ENCODE measurements at regions not wholly inside any gene's neighbourhood (a gene's known extent, or its start where the extent isn't known, plus 50 kb on each side); places are given as distances from the start of the nearest gene placed in this dataset.
"Not testable (repeated sequence)": the region's sequence is repeated elsewhere in the genome, so short reads cannot be mapped to it uniquely, and the experiment has no call there.

GRCh38 chr13:108003626-108004025 is 211.7 kb downstream of the LIG4 start:
- no peak for DNase-seq (ENCODE audit: low spot score)

GRCh38 chr13:108000998-108001397 is 214.3 kb downstream of the LIG4 start:
- DNase-seq (ENCODE audit: low spot score), result no peak

GRCh38 chr13:107999751-108000150 is 215.6 kb downstream of the LIG4 start:
- no peak for DNase-seq (ENCODE audit: low spot score)

- DNase-seq (ENCODE audit: low spot score), result no peak
Measured at GRCh38 chr13:107994137-107994536, 221.2 kb downstream of the LIG4 start.

- no peak for DNase-seq (ENCODE audit: low spot score)
Measured at GRCh38 chr13:107993239-107993949, 221.9 kb downstream of the LIG4 start.

- no peak for DNase-seq (ENCODE audit: low spot score)
Measured at GRCh38 chr13:107992542-107992941, 222.8 kb downstream of the LIG4 start.

GRCh38 chr13:107977071-107977574 is 238.2 kb downstream of the LIG4 start:
- no peak for DNase-seq (ENCODE audit: low spot score)

GRCh38 chr13:107976628-107977027 is 238.7 kb downstream of the LIG4 start:
- DNase-seq (ENCODE audit: low spot score), result no peak

- no peak for DNase-seq (ENCODE audit: low spot score)
Measured at GRCh38 chr13:107974409-107974808, 240.9 kb downstream of the LIG4 start.

- DNase-seq (ENCODE audit: low spot score), result no peak
Measured at GRCh38 chr13:107969546-107969945, 245.8 kb downstream of the LIG4 start.

GRCh38 chr13:107968470-107968869 is 246.9 kb downstream of the LIG4 start:
- DNase-seq (ENCODE audit: low spot score), result no peak

GRCh38 chr13:107964395-107964794 is 250.9 kb downstream of the LIG4 start:
- DNase-seq (ENCODE audit: low spot score), result no peak

GRCh38 chr13:107961849-107962608 is 253.3 kb downstream of the LIG4 start:
- no peak for DNase-seq (ENCODE audit: low spot score)

GRCh38 chr13:107960301-107960700 is 255.0 kb downstream of the LIG4 start:
- no peak for DNase-seq (ENCODE audit: low spot score)

- no peak for DNase-seq (ENCODE audit: low spot score)
Measured at GRCh38 chr13:107956889-107957288, 258.4 kb downstream of the LIG4 start.

GRCh38 chr13:107942030-107942617 is 273.2 kb downstream of the LIG4 start:
- DNase-seq (ENCODE audit: low spot score), result no peak

GRCh38 chr13:107941345-107942029 is 273.8 kb downstream of the LIG4 start:
- no peak for DNase-seq (ENCODE audit: low spot score)

GRCh38 chr13:107937848-107938247 is 277.5 kb downstream of the LIG4 start:
- DNase-seq (ENCODE audit: low spot score), result no peak

- DNase-seq (ENCODE audit: low spot score), result no peak
Measured at GRCh38 chr13:107931056-107931455, 284.3 kb downstream of the LIG4 start.

GRCh38 chr13:107928762-107929161 is 286.6 kb downstream of the LIG4 start:
- no peak for DNase-seq (ENCODE audit: low spot score)

GRCh38 chr13:107927557-107927956 is 287.8 kb downstream of the LIG4 start:
- no peak for DNase-seq (ENCODE audit: low spot score)

- DNase-seq (ENCODE audit: low spot score), result not testable (repeated sequence)
Measured at GRCh38 chr13:107926515-107926914, 288.8 kb downstream of the LIG4 start.
